ENCODE measurements at regions not wholly inside any gene's neighbourhood (a gene's known extent, or its start where the extent isn't known, plus 50 kb on each side); places are given as distances from the start of the nearest gene placed in this dataset.

- no peak for TF ChIP-seq SRF (CRISPR knock-in tag; IDR thresholded peaks at IDR 0.05)
- no peak for TF ChIP-seq MECOM (CRISPR knock-in tag; IDR thresholded peaks at IDR 0.05)
- no peak for TF ChIP-seq PTRF (tag; IDR thresholded peaks at IDR 0.05)
- TF ChIP-seq STAT6 (CRISPR knock-in tag; IDR thresholded peaks at IDR 0.05): no peak
- no peak for TF ChIP-seq CHCHD3 (CRISPR knock-in tag; IDR thresholded peaks at IDR 0.05)
These were observed 92.3 kb downstream of the ANKRD10 start (continued) for GRCh38 chr13:110822669-110822945.

GRCh38 chr13:110824702-110825300, 90.1 kb downstream of the ANKRD10 start:
- in situ Hi-C loops (cut with MboI): loop anchor here (10.0 to 25.0 kb wide), 2 partner anchors 230 to 238 kb away; no protein-coding TSS in a partner anchor
- no peak for FAIRE-seq
- Histone ChIP-seq H3K9me1 (ENCODE audit: control insufficient read depth, insufficient read depth, low read length) (no peaks in the 10 kb centered on the region), H2AFZ (ENCODE audit: low read depth, low read length) (no peak overlapping the region), H3K4me3 (no peak overlapping the region), H3K36me3 (ENCODE audit: control insufficient read depth, insufficient read depth, low read length) (no peaks in the 10 kb centered on the region), H3K4me2 (ENCODE audit: insufficient read depth, low read length) (no peak overlapping the region), H3K27ac (ENCODE audit: extremely low read depth, low read depth, low read length) (no peak overlapping the region), H4K20me1 (replicated peaks; ENCODE audit: control insufficient read depth, insufficient read depth, low read length) (no peaks in the 10 kb centered on the region), H3K79me2 (ENCODE audit: control insufficient read depth, insufficient read depth, low read length) (no peaks in the 10 kb centered on the region), H3K9ac (ENCODE audit: insufficient read depth in 1 of 2, low read depth in 2 of 2, low read length in 2 of 2) (no peak overlapping the region), H3K27me3 (ENCODE audit: control insufficient read depth in 2 of 2, insufficient read depth in 2 of 2, low read length in 2 of 2) (no peaks in the 10 kb centered on the region), H3K4me1 (replicated peaks in 1 of 2; ENCODE audit: control insufficient read depth in 2 of 2, insufficient read depth in 2 of 2, low read length in 2 of 2) (no peaks in the 10 kb centered on the region; a peak in 1 of 5 replicates), H3K9me3 (replicated peaks; ENCODE audit: control insufficient read depth, insufficient read depth, low read depth, low read length) (no peaks in the 10 kb centered on the region; the same call in 1 of the 2 replicates)
- BruUV-seq (replicated peaks): no TSS peak
- POLR2A ChIA-PET: no interaction called here
- DNase-seq (ENCODE audit: extremely low read depth in 1 of 4, low spot score in 3 of 4): no peak
- CTCF ChIA-PET (ENCODE audit: low intra/inter-chr PET ratio): no interaction called here
- 34% methylated on average over 13 of the region's 13 CpGs for WGBS (ENCODE audit: insufficient coverage, low coverage, missing lambda C conversion rate)
- no peak for TF ChIP-seq MECOM (CRISPR knock-in tag; IDR thresholded peaks at IDR 0.05)
- TF ChIP-seq ATF1 (CRISPR knock-in tag; IDR thresholded peaks at IDR 0.05): no peak
- no peak for TF ChIP-seq ATF1 (tag; IDR thresholded peaks at IDR 0.05)
- no peak for TF ChIP-seq HDAC3 (IDR thresholded peaks at IDR 0.05; ENCODE audit: borderline replicate concordance, partially characterized antibody)
- no peak for TF ChIP-seq GABPB1 (CRISPR knock-in tag; IDR thresholded peaks at IDR 0.05)
- TF ChIP-seq ZNF274 (IDR thresholded peaks at IDR 0.05; ENCODE audit: borderline replicate concordance, low read depth, low read length): no peak
- no peak for TF ChIP-seq KAT7 (CRISPR knock-in tag; IDR thresholded peaks at IDR 0.05; ENCODE audit: borderline replicate concordance)
- no peak for TF ChIP-seq NFE2L1 (tag; IDR thresholded peaks at IDR 0.05; ENCODE audit: borderline replicate concordance, low read depth)
- no peak for TF ChIP-seq SMAD4 (CRISPR knock-in tag; conservative IDR thresholded peaks at IDR 0.05)
- no peak for TF ChIP-seq TOE1 (IDR thresholded peaks at IDR 0.05; ENCODE audit: borderline replicate concordance)
- no peak for TF ChIP-seq TOE1 (CRISPR knock-in tag; IDR thresholded peaks at IDR 0.05; ENCODE audit: borderline replicate concordance, low read depth)
- TF ChIP-seq ZNF134 (CRISPR knock-in tag; conservative IDR thresholded peaks at IDR 0.05): no peak
- TF ChIP-seq TSHZ1 (CRISPR knock-in tag; IDR thresholded peaks at IDR 0.05): no peak
- no peak for ATAC-seq
- intact Hi-C loops (cut with micrococcal nuclease): no loop called here
